Immature natural killer cell (primary cell): ENCODE measurements at regions not wholly inside any gene's neighbourhood (a gene's known extent, or its start where the extent isn't known, plus 50 kb on each side); places are given as distances from the start of the nearest gene placed in this dataset.

Source experiments
- DNase-seq, 3 donors: peaks; one replicate each; pipeline ENCODE4 v3.0.0; 2022; ENCODE audit warnings: mixed read lengths in 1 of 3
- H3K27ac Mint-ChIP-seq, 6 donors: one replicate each; pipeline ENCODE4 v1.8.0; 2020; ENCODE audit warnings: mixed read lengths in 6 of 6, mild to moderate bottlenecking in 5 of 6, inconsistent platforms in 4 of 6, moderate library complexity in 3 of 6
- H3K27me3 Mint-ChIP-seq, 3 donors: one replicate each; pipeline ENCODE4 v1.8.0; 2020 to 2021; ENCODE audit warnings: low read depth in 3 of 3, mild to moderate bottlenecking in 3 of 3, mixed read lengths in 3 of 3, moderate library complexity in 3 of 3, inconsistent platforms in 1 of 3
- H3K36me3 Mint-ChIP-seq, 3 donors: one replicate each; pipeline ENCODE4 v1.8.0; 2020; ENCODE audit warnings: mixed read lengths in 3 of 3, inconsistent platforms in 2 of 3, mild to moderate bottlenecking in 2 of 3
- H3K4me1 Mint-ChIP-seq, 2 donors: one replicate each; pipeline ENCODE4 v1.8.0; 2020; ENCODE audit warnings: inconsistent platforms in 2 of 2, mild to moderate bottlenecking in 2 of 2, mixed read lengths in 2 of 2, moderate library complexity in 1 of 2
- H3K4me3 Mint-ChIP-seq, 5 donors: one replicate each; pipeline ENCODE4 v1.8.0; 2020; ENCODE audit warnings: mild to moderate bottlenecking in 5 of 5, mixed read lengths in 5 of 5, inconsistent platforms in 3 of 5, moderate library complexity in 3 of 5
- H3K9me3 Mint-ChIP-seq, 6 donors: one replicate each; pipeline ENCODE4 v1.8.0; 2020; ENCODE audit warnings: mild to moderate bottlenecking in 6 of 6, mixed read lengths in 6 of 6, inconsistent platforms in 4 of 6, moderate library complexity in 3 of 6

DNA sequence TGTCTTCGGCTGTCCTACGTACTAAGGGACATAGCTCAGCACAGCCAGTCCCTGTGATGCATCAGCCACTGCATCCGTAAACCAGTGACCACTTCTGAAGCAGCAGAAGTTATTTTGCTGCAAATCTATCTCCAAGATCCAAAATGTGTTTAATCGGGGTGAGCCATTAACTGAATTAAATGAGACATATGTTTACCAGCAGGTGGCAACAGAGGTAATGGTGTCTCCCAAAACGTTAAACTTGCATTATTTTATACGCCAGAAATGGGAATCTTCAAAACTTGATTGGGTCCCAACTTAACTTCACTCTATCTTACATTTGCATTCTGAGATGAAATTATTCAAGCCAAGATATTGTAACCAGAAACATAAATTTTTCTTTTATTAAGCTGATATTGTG is 75.3 kb upstream of the BOC start:
- DNase-seq, result no peak
- H3K4me1 Mint-ChIP-seq, result no peaks in the 10 kb centered on the region
- peaks cover 0 to 4% (median 0%) of the 10 kb centered on the region in 3 donors for H3K36me3 Mint-ChIP-seq
- H3K4me3 Mint-ChIP-seq, result no peak overlapping the region
- H3K9me3 Mint-ChIP-seq, result no peaks in the 10 kb centered on the region
- no peak overlapping the region for H3K27ac Mint-ChIP-seq
- H3K27me3 Mint-ChIP-seq, result peaks cover 0 to 3% (median 0%) of the 10 kb centered on the region in 3 donors

DNA sequence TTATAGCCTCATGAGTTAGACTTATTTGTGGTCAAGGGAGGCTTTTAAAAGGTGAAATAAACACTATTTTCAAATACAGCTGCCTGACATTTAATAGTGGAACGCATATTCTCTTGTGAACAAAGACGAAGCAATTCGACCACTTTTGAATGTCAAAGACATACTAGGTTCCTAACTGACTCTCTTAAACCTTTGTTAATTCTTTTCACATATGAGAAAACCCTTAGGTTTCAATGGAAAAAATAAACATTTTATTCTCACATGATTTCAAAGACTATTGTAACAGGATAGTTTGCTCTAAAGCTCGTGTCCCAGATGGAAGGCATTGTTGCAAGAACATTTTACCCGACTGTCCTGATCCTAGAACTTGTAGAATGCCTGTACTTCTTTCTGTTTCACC is 74.8 kb upstream of the BOC start:
- peaks cover 0 to 3% (median 0%) of the 10 kb centered on the region in 3 donors for H3K27me3 Mint-ChIP-seq
- no peak overlapping the region for H3K4me3 Mint-ChIP-seq
- H3K9me3 Mint-ChIP-seq, result no peaks in the 10 kb centered on the region
- H3K27ac Mint-ChIP-seq, result no peak overlapping the region
- peaks cover 0 to 4% (median 0%) of the 10 kb centered on the region in 3 donors for H3K36me3 Mint-ChIP-seq
- DNase-seq, result no peak
- H3K4me1 Mint-ChIP-seq, result no peaks in the 10 kb centered on the region

- H3K4me3 Mint-ChIP-seq, result no peak overlapping the region
- H3K9me3 Mint-ChIP-seq, result no peaks in the 10 kb centered on the region
- H3K27me3 Mint-ChIP-seq, result peaks cover 0 to 4% (median 3%) of the 10 kb centered on the region in 3 donors
- H3K27ac Mint-ChIP-seq, result no peak overlapping the region
- peaks cover 0 to 4% (median 0%) of the 10 kb centered on the region in 3 donors for H3K36me3 Mint-ChIP-seq
- DNase-seq, result no peak
- no peaks in the 10 kb centered on the region for H3K4me1 Mint-ChIP-seq
Observed at GRCh38 chr3:113138839-113139743, 72.3 kb upstream of the BOC start.

DNA sequence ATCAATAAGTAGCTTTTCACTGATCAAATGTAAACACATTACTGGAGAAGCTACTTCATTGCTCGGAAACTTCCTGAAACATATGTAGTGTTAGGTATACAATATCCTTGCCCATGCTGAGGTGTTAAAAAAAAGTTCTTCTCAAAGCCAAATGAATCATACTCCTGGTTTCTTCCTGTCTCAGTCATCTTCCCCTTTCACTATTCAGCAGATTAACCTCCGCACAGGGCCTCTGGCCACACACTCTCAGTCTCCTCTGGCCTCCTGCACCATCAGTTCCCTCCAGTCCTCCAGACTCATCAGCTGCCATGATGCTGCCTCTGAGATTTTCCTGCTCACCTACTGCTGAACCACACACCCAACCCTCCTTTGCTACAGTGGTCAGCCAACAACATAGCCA is 70.5 kb upstream of the BOC start:
- H3K4me3 Mint-ChIP-seq, result no peak overlapping the region
- H3K36me3 Mint-ChIP-seq, result peaks cover 0 to 4% (median 0%) of the 10 kb centered on the region in 3 donors
- no peak for DNase-seq
- peaks cover 1 to 4% (median 3%) of the 10 kb centered on the region in 3 donors for H3K27me3 Mint-ChIP-seq
- H3K4me1 Mint-ChIP-seq, result no peaks in the 10 kb centered on the region
- H3K27ac Mint-ChIP-seq, result no peak overlapping the region
- H3K9me3 Mint-ChIP-seq, result no peaks in the 10 kb centered on the region

DNA sequence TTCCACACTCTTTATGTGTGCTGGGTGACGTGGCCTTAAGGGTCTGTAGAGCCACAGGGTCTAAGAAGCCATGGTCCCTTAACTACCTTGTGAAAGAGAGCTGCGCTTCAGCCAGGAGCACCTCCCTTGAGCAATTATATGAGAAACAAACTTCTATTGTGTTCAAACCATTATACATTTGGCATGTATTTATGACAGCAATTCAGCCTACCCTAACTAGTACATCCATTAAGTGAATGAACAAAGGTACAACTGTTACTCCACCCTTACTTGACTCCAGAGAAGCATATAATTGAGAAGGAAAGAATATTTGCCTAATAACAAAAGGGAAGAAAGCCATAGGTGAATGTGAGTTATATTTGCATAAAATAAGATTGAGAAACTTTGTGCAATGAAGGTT is 69.8 kb upstream of the BOC start:
- Mint-ChIP-seq H3K36me3 (peaks cover 0 to 4% (median 0%) of the 10 kb centered on the region in 3 donors), H3K4me1 (no peaks in the 10 kb centered on the region), H3K4me3 (no peak overlapping the region), H3K27ac (no peak overlapping the region), H3K9me3 (no peaks in the 10 kb centered on the region), H3K27me3 (peaks cover 1 to 4% (median 3%) of the 10 kb centered on the region in 3 donors)
- DNase-seq, result no peak

DNA sequence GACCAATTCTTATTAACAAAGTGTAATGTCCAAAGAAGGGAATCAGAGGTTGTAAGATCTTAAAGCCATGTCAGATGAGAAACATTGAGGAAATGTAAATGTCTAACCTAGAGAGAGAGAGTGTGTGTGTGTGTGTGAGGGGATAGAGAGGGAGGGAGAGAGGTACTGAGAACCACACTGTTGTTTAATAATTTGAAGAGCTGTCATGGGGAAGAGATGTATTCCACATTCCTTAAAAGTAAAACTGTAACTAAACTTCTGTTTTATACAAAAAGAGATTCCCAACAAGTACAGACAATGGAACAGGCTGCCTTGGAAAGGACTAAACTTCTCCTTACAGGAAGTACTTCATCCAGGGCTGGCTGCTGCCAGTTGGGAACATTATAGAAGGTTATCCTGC is 68.9 kb upstream of the BOC start:
- H3K27ac Mint-ChIP-seq, result no peak overlapping the region

GRCh38 chr3:113143353-113143752 is 68.0 kb upstream of the BOC start:
- no peaks in the 10 kb centered on the region for H3K9me3 Mint-ChIP-seq
- no peak overlapping the region for H3K27ac Mint-ChIP-seq
- H3K4me3 Mint-ChIP-seq, result no peak overlapping the region
- H3K36me3 Mint-ChIP-seq, result peaks cover 0 to 4% (median 0%) of the 10 kb centered on the region in 3 donors
- peaks cover 1 to 8% (median 3%) of the 10 kb centered on the region in 3 donors for H3K27me3 Mint-ChIP-seq
- DNase-seq, result no peak
- H3K4me1 Mint-ChIP-seq, result no peaks in the 10 kb centered on the region

More for the DNA sequence above, 68.9 kb upstream of the BOC start:
- DNase-seq, result no peak
- H3K27me3 Mint-ChIP-seq, result peaks cover 1 to 8% (median 3%) of the 10 kb centered on the region in 3 donors
- H3K4me3 Mint-ChIP-seq, result no peak overlapping the region
- H3K4me1 Mint-ChIP-seq, result no peaks in the 10 kb centered on the region
- H3K9me3 Mint-ChIP-seq, result no peaks in the 10 kb centered on the region
- H3K36me3 Mint-ChIP-seq, result peaks cover 0 to 4% (median 0%) of the 10 kb centered on the region in 3 donors

DNA sequence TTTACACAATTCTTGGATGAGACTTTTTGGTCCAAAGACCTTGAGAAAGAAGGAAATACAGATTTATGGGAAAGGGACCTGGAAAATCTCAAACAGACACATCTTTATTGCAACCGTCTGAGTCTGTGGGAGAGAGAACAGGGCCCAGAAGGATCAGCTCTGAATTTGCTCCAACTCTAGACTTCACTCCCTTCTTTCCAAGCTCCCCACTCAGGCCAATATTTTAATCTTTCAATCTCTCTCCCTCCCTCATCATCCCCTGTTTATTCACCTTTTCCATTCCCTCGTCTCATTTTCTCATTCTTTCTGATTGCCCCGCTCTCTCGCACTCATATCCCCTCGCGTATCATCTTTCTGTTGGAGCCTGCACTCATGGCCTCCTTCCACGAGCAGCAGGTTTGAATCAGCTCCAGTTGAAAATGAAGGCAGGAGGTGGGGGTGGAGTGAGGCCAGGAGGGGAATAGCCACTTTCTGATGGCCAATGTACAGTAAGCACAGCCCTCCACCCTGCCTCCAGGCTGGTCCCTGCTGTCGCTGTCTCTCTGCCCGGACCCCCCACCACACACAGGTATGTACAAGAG is 63.6 kb upstream of the BOC start:
- Mint-ChIP-seq H3K27me3 (peaks cover 0 to 7% (median 1%) of the 10 kb centered on the region in 3 donors), H3K27ac (no peak overlapping the region), H3K4me1 (no peaks in the 10 kb centered on the region), H3K4me3 (no peak overlapping the region), H3K36me3 (no peaks in the 10 kb centered on the region), H3K9me3 (no peaks in the 10 kb centered on the region)
- no peak for DNase-seq

DNA sequence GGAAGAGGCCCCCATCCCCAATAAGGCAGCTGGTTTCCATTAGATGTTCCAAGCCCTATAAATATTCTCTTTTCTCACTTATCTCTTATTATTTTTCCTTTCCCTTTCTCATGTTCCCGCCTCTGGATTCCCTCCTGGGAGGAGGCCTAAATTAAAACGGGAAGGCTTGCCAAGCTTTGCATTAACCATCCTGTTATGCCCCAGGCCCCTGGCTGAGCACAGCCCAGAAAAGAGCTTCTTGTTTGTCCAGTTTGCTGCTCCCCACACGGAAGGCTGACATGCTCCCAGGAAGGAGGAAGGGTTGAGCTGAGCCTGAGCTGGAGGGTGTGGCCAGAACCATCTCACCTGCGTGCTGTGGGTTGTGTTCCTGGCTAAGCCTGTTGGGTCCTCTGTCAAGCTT is 63.1 kb upstream of the BOC start:
- no peaks in the 10 kb centered on the region for H3K9me3 Mint-ChIP-seq
- no peaks in the 10 kb centered on the region for H3K36me3 Mint-ChIP-seq
- H3K27me3 Mint-ChIP-seq, result peaks cover 0 to 3% (median 1%) of the 10 kb centered on the region in 3 donors
- no peaks in the 10 kb centered on the region for H3K4me1 Mint-ChIP-seq
- no peak overlapping the region for H3K4me3 Mint-ChIP-seq
- H3K27ac Mint-ChIP-seq, result no peak overlapping the region
- no peak for DNase-seq

DNA sequence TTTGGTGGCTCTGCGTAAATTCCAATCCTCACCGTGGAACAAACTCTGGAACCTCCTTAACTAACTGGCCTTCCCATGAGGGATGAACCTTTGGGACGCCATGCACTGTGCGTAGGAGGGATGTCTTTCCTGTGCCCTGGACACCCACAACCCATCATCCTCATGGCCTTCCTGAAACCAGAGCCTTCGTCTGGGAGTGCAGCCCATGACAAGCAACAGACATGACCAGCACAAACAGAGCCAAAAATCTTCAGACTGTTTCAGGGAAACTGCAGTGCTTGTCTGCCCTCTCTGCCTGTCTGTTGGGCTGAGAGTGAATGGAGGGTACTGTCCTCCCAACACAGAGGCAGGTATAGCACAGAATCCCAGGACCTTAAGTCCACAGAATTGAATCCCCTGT is 61.1 kb upstream of the BOC start:
- Mint-ChIP-seq H3K4me3 (no peak overlapping the region), H3K27me3 (peaks cover 0 to 3% (median 0%) of the 10 kb centered on the region in 3 donors), H3K4me1 (no peaks in the 10 kb centered on the region), H3K27ac (no peak overlapping the region), H3K36me3 (no peaks in the 10 kb centered on the region), H3K9me3 (no peaks in the 10 kb centered on the region)
- DNase-seq, result no peak

DNA sequence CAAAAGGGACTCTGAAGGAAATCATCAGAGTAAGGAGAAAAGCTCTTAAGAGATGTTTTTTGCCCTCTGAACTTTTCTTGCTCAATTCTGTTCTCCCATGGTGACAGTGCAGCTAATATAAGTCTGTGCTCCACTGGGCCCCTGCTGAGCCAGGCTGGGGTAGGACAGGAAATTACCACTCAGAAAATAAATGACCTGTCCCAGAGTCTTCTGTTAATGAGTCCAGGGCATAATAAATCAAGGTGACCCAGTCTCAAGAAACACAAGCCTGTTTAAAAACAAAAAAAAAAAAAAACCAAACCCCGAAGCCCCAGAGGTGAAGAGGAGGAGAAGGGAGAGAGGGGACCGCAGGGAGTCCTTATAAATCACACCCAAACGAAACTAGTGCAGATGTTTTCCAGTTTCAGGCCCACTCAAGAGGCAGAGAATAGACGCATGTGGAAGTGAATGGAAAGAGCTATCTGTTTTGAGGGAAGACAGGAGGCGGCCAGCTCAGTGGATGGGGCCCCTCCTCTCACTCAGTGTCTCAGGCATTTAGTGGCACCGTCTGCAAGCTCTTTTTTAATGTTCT is 59.8 kb upstream of the BOC start:
- Mint-ChIP-seq H3K4me1 (no peaks in the 10 kb centered on the region), H3K36me3 (no peaks in the 10 kb centered on the region), H3K4me3 (no peak overlapping the region), H3K27me3 (peaks cover 0 to 3% (median 1%) of the 10 kb centered on the region in 3 donors), H3K27ac (no peak overlapping the region), H3K9me3 (no peaks in the 10 kb centered on the region)
- DNase-seq, result no peak

DNA sequence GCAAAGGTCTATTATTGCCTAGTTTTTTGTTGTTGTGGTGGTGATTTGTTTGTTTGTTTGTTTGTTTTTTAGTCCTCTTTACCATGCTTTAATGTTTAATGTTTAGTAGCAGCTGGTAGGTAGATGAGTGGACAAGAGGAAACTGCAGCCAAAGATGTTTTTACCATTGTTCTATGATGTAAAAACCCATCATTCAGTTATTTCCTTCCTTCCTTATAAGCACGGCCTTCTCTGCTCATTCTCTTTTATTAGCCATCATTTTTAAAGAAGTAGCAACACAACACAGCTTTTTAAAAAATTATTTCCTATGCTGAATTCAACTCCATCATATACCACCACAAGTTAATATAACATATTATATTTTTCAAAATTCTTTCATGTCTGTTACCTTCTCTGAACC is 58.5 kb upstream of the BOC start:
- Mint-ChIP-seq H3K36me3 (no peaks in the 10 kb centered on the region), H3K4me3 (no peak overlapping the region), H3K4me1 (no peaks in the 10 kb centered on the region), H3K27me3 (peaks cover 0 to 2% (median 1%) of the 10 kb centered on the region in 3 donors), H3K9me3 (no peaks in the 10 kb centered on the region), H3K27ac (no peak overlapping the region)
- no peak for DNase-seq

DNA sequence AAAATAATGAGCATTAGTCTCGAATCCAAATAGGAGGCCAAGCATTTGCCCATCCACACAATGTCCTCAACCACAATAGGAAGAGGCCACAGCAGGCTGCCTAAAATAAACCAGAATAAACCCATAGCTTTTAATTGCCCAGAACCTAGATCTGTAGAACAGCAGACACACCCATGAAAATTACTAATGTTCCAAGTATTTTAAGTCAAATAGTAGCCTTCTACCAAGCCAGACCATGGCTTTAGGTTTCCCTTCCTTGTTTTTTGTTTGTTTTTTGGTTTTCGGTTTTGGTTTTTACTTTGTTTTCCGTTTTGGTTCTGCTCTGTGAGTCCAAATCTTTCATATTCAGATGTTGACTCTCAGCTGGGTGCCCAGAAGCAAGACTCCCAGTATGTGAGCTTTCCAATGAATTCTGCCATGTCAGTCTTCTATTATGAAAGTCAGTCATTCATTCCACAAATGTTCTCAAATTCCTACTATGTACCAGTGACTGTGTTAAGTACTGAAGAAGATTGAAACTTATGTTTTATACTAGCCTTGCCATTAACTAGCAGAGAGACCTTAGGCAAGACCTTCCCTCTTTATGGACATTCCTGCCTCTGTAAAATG is 57.8 kb upstream of the BOC start:
- Mint-ChIP-seq H3K9me3 (no peaks in the 10 kb centered on the region), H3K27ac (no peak overlapping the region), H3K36me3 (no peaks in the 10 kb centered on the region), H3K4me1 (no peaks in the 10 kb centered on the region), H3K4me3 (no peak overlapping the region), H3K27me3 (peaks cover 0 to 4% (median 2%) of the 10 kb centered on the region in 3 donors)
- DNase-seq, result no peak

- H3K4me1 Mint-ChIP-seq, result no peaks in the 10 kb centered on the region
- H3K36me3 Mint-ChIP-seq, result no peaks in the 10 kb centered on the region
- no peak for DNase-seq
- no peak overlapping the region for H3K27ac Mint-ChIP-seq
- no peaks in the 10 kb centered on the region for H3K9me3 Mint-ChIP-seq
- H3K4me3 Mint-ChIP-seq, result no peak overlapping the region
- H3K27me3 Mint-ChIP-seq, result peaks cover 2 to 4% (median 3%) of the 10 kb centered on the region in 3 donors
Observed at GRCh38 chr3:113156816-113157333, 54.5 kb upstream of the BOC start.
